Left cardiac atrium (tissue), 4 donors: ENCODE measurements at regions not wholly inside any gene's neighbourhood (a gene's known extent, or its start where the extent isn't known, plus 50 kb on each side); places are given as distances from the start of the nearest gene placed in this dataset.
A peak's percentile ranks its signal among the peaks of the same experiment; 100 is the strongest.
"Not testable (repeated sequence)": the region's sequence is repeated elsewhere in the genome, so short reads cannot be mapped to it uniquely, and the experiment has no call there.

Experiments
- ATAC-seq, 2 donors: fragments of 200-7000 bp; cut with Tn5 transposase; one replicate each; pipeline ENCODE4 v1.9.1; 2020; ENCODE audit warnings: mild to moderate bottlenecking in 2 of 2, moderate library complexity in 2 of 2
- DNase-seq: peaks from one replicate; pipeline ENCODE4 v3.0.0-alpha.2; 2020
- intact Hi-C, 2 donors: fragments of 100-400 bp; cut with DNase I; formaldehyde crosslinking; loops; one replicate each; pipeline versions ENCODE4 v1.14.1 to v1.15.1; 2022 to 2023
- donor health status: DM: no; HTN: yes; CAD: no.
- donor health status: DM: no; HTN: yes; CAD: no; lungs with severe emphysema.
- donor health status: DM: yes; HTN: yes; CAD: no.
- donor health status: Dilated cardiomyopathy.

DNA sequence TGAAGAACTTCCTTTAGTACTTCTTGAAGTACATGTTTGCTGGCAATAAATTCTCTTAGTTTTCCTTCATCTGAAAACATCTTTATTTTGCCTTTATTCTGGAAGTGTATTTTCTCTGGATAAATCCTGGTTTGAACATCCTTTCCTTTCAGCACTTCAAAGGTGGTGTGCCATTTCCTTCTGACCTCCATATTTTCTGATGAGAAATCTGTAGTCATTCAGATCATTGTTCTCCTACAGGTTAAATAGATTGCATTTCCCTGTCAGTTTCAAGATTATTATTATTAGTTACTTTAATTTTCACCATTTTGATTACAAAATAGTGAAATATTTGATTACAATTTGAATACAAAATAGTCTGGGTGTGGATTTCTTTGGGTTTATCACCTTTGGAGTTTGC, 134.5 kb downstream of the CDH26 start:
- intact Hi-C loops = no loop called here
- no peak for DNase-seq
- no peak for ATAC-seq

DNA sequence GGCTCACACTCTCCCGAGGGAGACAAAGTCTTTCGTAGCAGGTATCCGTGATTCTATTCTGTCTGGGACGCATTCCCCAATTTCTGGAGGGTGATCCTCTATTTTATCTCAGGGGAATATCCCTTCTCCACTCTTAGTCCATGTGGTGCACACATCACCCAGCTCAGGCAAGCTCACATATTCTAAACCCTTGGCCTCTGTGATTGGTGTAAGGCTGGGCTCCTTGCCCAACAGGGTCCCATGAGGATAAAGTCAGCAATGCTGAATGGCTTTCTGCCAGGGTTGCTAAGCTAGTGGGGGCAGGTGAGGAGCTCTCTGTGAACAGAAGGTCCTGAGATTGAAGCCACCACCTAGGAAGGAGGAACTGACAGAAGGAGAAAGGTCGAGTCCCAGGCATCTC, 137.2 kb downstream of the CDH26 start:
- ATAC-seq = peak in 1 of 2 donors; percentile 57
- intact Hi-C loops = no loop called here
- no peak for DNase-seq

DNA sequence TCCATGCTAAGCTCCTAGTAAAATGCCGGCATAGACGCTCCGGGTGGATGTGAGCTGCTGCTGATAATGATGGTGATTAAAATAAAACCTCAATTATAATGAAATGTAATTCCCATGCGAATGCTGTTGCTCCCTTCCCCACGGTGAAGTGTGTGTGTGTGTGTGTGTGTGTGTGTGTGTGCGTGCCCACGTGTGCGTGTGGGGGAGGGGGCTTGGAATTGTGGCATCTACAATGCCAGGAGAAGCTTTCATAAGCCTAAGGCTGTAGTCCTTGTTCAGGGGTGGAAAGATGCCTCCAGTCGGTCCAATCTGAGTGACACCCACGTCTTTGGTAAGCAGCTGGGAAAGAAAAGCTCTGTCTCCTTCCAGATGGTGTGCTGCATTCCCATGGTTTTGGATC, 137.9 kb downstream of the CDH26 start:
- ATAC-seq (no peak), DNase-seq (no peak)
- intact Hi-C loops = no loop called here

DNA sequence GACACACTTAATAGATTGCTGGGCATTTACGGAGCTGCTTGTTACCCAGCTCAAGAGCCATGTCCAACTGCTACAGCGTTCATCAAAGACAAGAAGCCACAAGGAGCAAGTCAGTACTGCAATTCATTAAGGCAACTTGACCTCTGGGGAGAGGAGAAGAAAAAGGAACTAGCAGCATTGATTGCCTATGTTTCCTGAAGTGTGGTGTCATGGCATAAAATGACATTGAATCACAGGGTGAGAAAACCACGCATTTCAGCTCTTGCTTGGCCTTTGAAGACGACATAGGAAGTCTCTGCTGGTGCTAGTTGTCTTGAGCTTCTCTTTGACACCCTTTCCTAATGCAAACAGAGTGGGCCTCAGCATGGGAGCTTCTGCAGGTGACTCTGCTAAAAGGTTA, 139.1 kb downstream of the CDH26 start:
- ATAC-seq (no peak), DNase-seq (no peak)
- intact Hi-C loops = no loop called here

DNA sequence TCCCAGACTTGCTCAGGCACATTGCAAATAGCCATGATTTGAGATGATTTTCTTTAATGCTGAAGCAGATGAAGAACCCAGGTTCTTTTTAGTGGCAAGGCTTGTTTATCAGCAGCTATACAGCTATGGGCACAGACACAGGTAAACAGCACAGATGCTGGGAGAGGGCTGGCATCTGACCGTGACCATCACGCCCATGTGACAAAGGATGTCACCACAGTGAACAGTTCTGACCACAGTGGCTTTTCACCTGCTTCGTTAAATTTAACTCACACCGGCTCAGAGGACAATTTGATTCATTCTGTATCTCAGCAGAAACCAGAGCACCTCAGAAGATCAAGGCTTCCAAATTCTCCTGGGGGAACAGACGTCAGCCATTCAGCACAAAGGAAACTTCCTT, 142.6 kb downstream of the CDH26 start:
- intact Hi-C loops = no loop called here
- no peak for ATAC-seq

DNA sequence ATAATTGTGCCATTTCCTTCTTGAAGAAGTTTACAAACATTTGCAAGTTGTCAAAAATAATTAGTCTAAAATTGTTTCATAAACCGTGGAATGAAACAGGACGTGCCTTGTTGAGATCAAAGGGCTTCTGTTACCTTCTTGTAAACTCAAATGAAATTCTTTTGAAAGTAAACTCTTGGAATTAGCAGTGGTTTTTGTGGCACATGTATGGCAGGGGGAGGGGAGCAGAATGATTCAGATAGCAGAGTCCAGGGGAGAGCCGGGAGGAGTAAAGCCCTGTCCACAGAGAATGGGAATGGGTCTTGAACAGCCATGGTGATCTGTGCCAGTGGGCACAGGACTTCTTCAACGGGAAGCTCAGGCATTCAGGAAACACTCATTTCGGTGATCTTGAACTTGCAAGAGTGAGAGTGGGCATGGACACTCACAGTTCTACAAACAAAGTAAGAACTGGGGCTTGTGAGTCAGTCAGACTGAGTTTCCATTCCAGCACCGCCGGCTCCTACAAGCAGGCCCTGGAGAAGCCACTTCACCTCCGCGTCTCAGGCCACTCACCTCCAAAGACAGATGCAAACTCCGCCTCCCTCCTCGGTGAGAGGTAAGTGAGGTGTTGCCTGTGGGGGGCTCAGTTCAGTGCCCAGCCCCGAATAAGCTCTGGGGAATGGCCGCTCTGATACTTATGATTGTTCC, 143.1 kb downstream of the CDH26 start:
- DNase-seq (no peak), ATAC-seq (no peak)
- intact Hi-C loops = no loop called here

More for the DNA sequence above, 142.6 kb downstream of the CDH26 start:
- DNase-seq = no peak

DNA sequence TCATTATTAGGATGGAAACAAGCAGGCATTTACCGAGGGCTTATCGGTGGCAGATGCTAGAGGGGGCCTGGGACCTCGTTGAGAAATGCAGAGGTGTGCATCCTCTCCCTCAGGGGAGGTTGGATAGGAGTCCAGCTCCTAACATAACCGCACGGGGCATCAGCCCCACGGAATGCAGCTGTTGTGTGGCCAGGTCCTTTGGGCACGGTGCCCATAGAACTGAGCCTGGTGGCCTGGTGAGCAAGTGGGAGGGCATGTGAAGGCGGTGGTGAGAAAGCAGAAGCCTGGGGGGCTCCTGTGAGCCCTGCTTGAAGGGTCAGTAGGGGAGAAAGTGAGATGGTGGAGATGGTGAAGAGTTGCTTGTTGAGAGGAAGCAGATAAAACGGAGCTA, 143.7 kb downstream of the CDH26 start:
- no peak for ATAC-seq
- intact Hi-C loops = no loop called here
- no peak for DNase-seq

DNA sequence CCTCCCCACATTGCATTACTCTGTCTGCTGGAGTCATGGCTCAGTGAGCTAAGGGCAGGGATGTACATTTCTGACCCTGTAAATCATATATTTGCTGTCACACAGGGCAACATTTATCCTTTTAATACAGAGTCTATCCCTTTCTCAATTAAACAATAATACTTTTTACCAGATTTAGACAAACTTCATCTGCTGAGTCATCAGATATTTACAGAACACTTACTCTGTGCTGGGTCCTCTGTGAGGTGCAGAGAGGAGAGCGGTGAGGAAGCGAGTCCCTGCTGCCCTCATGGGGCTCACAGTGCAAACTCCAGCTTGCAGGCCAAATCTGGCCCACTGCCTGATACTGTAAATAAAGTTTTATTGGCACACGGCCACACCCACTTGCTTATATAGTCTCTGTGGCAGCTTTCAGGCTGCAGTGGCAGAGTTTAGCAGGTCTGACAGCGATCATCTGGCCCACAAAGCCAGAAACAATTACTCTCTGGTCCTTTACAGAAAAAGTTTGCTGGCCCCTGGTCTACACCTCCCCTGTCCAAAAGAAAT, 144.5 kb downstream of the CDH26 start:
- no peak for ATAC-seq
- intact Hi-C loops = no loop called here

DNA sequence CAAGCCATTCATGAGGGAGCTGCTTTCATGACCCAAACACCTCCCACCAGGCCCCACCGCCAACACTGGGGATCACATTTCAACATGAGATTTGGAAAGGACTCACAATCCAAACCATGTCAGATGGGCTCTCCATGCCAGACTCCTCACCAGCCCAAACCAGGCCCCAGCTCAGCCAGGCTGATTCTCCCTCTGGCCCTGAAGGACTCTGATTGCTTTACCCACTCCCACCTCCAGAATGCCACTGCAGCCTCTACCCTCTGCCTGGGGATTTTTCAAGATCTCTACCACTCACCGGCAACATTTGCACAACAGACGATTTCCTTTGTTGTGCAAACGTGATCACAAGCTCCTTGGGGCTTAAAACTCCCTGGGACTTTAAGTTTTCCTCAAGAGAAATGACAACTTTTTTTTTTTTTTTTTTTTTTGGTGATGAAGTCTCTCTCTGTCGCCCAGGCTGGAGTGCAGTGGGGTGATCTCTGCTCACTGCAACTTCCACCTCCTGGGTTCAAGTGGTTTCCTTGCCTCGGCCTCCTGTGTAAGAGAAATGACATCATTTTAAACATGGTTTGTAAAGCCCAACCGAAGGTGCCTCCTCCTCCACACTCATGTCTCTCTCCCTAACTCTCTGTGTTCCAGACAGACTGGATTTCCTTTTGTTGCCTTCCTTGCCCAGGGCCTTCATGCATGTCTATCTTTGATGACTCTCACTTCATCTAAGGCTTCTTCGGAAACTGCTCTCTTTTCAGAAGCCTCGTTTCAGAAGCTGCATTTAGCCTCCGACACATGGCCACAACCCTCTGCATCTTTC, 147.0 kb downstream of the CDH26 start:
- ATAC-seq (no peak), DNase-seq (no peak)
- intact Hi-C loops = no loop called here

More for the DNA sequence above, 144.5 kb downstream of the CDH26 start:
- no peak for DNase-seq

DNA sequence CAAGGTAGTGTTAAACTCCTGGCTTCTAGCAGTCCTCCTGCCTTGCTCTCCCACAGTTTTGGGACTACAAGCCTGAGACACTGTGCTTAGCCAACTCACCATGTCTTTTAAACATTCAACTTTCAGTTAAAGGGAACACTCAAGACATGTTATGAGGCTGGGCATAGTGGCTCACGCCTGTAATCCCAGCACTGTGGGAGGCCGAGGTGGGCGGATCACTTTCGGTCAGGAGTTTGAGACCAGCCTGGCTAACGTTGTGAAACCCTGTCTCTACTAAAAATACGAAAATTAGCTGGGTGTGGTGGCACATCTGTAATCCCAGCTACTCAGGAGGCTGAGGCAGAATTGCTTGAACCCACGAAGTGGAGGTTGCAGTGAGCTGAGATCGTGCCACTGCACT, 148.0 kb downstream of the CDH26 start:
- not testable (repeated sequence) for DNase-seq, ATAC-seq

DNA sequence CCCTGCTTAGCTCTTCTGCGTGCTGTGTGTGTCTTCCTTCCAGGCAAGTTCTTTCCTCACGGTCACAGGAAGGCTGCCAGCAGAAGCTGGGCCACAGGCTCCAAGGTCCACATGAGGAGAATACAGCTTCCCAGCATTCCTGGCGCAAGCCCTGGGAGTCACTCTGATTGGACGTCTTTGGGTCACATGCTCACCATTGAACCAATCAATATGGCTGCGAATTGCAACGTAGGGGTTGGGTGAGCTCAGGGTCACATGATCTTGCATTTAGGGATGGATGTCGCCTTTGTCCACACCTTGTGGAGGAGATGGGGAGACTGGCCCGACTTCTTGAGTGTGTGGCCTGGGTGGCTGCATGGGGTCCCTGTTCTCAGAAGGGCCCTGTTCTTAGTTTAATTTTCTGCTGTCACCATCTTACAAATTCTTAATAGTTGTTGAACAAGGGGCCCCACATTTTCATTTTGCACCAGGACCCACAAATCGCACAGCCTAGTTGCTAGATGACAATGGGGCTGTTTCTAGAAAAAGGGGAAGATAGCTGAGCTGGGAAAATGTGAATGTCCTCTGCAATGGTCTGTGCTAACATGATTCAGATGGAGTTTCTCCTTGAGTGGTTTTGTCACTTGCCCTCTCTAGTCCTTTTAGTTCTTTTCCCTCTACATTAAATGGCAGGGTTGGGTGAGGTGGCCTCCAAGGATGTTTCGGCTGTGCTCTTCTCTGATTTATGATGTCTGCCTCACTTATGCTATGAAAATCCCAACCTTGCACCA, 149.6 kb downstream of the CDH26 start:
- no peak for ATAC-seq
- DNase-seq = no peak
- intact Hi-C loops = no loop called here

More for the DNA sequence above, 148.0 kb downstream of the CDH26 start:
- intact Hi-C loops = not testable (repeated sequence)

DNA sequence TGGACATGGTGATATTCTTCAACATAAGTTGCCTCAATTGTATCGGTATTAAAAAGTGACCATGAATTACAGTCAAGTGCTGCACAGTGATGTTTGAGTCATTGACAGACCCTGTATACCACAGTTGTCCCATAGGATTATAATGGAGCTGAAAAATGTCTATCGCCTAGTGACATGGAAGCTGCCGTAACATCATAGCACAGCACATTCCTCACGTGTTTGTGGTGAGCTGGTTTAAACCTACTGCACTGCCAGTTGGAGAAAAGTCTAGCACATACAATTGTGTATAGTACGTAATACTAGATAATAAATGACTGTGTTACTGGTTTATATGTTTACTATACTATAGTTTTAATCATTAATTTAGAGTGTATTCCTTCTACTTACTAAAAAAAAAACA, 150.2 kb downstream of the CDH26 start:
- intact Hi-C loops = no loop called here
- ATAC-seq = no peak
- DNase-seq = no peak

DNA sequence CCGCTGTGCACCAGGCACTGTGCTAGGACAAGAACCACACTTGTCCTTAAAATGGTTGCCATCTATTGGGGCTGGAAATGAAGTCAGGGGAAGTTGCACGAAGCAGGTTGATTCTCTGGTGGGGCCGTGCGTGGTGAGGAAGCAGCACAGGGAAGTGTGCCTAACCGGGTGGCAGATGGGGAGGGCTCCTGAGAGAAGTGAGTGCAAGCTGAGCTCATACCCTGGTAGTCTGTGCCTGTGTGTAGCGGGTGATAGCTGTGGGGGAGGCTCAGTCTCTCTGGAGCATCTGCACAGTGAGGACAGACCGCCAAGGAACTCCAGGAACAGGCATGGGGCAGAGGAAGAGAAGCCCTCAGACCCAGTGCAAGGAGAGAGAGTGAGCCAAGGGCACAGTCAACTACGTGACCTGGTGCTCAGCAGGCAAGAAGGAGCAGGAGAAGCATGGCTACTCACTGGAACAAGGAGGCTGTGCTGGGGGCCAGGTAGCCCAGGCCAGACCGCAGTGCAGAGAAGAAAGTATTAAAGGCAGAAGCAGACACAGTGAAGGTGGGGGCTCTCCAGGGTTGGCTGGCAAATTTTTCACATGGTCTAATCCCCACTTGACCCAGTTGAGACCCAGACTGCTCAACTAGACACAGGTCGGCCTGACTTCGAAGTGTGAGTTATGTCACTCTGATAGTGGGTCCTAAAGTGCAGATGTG, 155.0 kb downstream of the CDH26 start:
- ATAC-seq (peak; percentile 23 to 46), DNase-seq (no peak)
- intact Hi-C loops = no loop called here

DNA sequence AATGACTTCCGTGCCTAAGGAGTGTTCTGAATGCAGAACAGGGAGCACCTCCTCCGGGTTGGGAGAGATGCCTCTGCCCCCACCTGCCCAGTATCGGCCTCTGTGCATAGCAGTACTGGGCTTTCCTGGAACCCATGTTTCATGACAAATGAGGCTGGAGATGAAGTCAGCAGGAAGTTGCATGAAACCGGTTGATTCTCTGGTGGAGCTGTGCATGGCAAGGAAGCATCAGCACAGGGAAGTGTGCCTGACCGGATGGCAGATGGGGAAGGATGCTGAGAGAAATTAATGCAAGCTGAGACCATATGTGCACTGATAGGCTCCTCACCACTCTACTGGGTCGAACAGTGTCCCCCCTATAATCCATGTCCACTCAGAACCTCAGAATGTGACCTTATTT, 155.5 kb downstream of the CDH26 start:
- peak in 1 of 2 donors; percentile 17 for ATAC-seq
- intact Hi-C loops = no loop called here
- no peak for DNase-seq

DNA sequence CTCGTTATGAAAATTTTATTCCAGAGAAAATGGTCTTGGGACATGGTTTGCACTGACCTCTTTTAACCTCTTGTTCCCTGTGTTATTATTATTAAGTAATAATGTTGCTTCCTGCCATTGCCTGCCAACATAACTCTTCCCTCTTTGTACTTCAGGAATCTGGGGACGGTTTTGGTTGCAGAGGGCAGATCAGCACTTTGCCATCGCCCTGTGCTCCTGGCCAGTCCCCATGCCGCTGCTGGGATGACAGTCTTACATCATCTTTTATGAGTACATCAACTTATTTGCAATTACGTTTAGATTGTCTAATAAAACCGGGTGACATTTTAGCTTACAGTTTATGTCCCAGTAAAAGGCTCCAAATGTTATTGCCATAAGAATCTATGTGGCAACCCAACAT, 157.2 kb downstream of the CDH26 start:
- ATAC-seq (peak in 1 of 2 donors; percentile 38), DNase-seq (no peak)
- intact Hi-C loops = no loop called here

DNA sequence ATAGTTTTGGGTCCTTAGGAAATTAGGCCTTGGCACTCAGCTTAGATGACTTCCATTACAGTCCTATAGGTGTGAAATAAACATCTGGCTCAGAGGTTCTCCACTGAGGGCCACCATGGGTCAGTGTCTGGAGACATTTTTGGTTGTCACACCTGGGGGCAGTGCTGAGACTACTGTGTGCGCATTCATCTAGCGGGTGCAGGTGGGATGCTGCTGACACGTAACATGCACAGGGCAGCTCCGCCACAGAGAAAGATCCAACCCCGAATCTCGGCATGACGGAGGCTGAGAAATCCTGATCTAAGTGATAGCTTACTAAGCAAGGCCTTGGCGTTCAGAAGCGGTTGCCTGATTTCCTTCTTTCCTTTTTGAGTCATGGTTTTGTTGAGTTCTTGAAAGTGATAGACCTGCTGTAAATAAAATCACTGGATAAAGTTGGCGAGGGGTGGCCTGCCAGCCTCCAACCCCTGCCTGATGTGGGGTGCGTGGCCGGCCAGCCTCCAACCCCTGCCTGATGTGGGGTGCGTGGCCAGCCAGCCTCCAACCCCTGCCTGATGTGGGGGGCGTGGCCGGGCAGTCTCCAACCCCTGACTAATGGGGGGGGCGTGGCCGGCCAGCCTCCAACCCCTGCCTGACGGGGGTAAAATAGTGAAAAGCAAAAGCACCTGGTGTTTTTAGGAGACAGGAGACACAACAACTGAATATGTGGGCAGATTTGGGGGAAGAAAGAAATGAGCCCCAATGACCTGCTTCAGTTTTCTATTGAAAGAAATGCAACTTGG, 158.1 kb downstream of the CDH26 start:
- intact Hi-C loops = no loop called here

DNA sequence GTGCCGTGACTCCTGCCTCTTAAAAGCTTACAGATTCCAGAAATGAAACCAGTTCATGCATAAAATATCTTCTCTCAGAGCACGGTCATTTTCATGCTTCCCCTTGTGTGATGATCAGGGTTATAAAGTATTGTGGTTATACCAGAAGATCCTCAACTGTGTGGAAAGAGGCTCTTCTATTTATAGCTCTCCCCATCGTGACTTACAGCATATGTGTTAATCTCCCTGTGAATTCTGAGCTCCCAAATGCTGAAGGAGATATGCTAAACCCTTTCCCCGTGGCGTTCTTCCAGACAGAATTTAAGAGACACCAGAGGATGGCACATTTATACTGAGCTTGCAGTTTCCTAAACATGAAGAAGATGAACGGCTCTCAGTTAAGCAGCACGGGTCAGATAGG, 158.8 kb downstream of the CDH26 start:
- DNase-seq = no peak
- peak in 1 of 2 donors; percentile 60 for ATAC-seq
- intact Hi-C loops = no loop called here

More for the DNA sequence above, 158.1 kb downstream of the CDH26 start:
- DNase-seq (no peak), ATAC-seq (no peak)

DNA sequence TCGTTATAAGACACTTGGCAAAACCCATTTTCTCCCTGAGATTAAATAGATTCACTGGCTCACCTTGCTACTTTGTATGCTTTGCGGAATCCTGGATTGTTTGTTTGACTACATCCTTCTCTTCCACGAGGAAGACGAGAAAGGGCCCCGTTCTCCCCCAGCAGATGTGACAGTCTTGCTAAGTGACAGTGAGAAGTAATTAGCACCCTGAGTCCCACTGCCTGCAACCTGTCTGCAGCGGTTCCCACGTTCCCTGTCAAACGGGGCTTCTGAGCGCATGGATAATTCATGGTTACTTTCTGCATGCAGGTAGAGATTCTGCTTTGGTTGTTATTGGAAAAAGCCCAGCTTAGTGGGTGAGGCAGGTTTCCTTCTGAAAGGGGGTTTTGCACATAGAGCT, 163.7 kb downstream of the CDH26 start:
- ATAC-seq (no peak), DNase-seq (no peak)
- intact Hi-C loops = no loop called here
